WTC11 (cell line): ENCODE measurements at regions not wholly inside any gene's neighbourhood (a gene's known extent, or its start where the extent isn't known, plus 50 kb on each side); places are given as distances from the start of the nearest gene placed in this dataset.

Experiments
- ETV6 ChIP-seq: sonication (generic); formaldehyde crosslinking; IDR thresholded peaks from 2 replicates; pipeline ENCODE4 v1.8.1; 2022; ENCODE audit warnings: mild to moderate bottlenecking, missing genetic modification reagents
- KAT7 ChIP-seq: sonication (generic); formaldehyde crosslinking; IDR thresholded peaks from 2 replicates; pipeline ENCODE4 v1.8.1; 2023; ENCODE audit warnings: missing genetic modification reagents, mild to moderate bottlenecking, borderline replicate concordance
- MXD4 ChIP-seq: fragments of 250-450 bp; sonication (Bioruptor Pico); IDR thresholded peaks from 2 replicates; pipeline ENCODE4 v1.8.0; 2021; ENCODE audit warnings: mild to moderate bottlenecking, moderate library complexity, borderline replicate concordance
- MYBL2 ChIP-seq: sonication (generic); formaldehyde crosslinking; IDR thresholded peaks from 2 replicates; pipeline ENCODE4 v1.8.1; 2023; ENCODE audit warnings: mild to moderate bottlenecking, moderate library complexity, missing genetic modification reagents
- NFYB ChIP-seq: sonication (generic); formaldehyde crosslinking; conservative IDR thresholded peaks from 2 replicates; pipeline ENCODE4 v1.8.0; 2022; ENCODE audit warnings: low read depth, missing genetic modification reagents
- SMAD3 ChIP-seq: sonication (generic); formaldehyde crosslinking; IDR thresholded peaks from 2 replicates; pipeline ENCODE4 v1.8.0; 2022; ENCODE audit warnings: missing genetic modification reagents, mild to moderate bottlenecking, borderline replicate concordance
- SP1 ChIP-seq: sonication (generic); formaldehyde crosslinking; conservative IDR thresholded peaks from 2 replicates; pipeline ENCODE4 v1.8.1; 2022; ENCODE audit warnings: missing genetic modification reagents
- USF1 ChIP-seq: sonication (generic); formaldehyde crosslinking; IDR thresholded peaks from 2 replicates; pipeline ENCODE4 v1.8.0; 2022; ENCODE audit warnings: mild to moderate bottlenecking, missing genetic modification reagents
- ZNF232 ChIP-seq: sonication (generic); formaldehyde crosslinking; IDR thresholded peaks from 2 replicates; pipeline ENCODE4 v1.8.0; 2022; ENCODE audit warnings: mild to moderate bottlenecking, missing genetic modification reagents
- TF ChIP-seq, protein P1 (sequence below): fragments of 200-600 bp; IDR thresholded peaks from 2 replicates; pipeline ENCODE4 v1.8.0; 2022; ENCODE audit warnings: antibody characterized with exemption
- TF ChIP-seq, protein P2 (sequence below): sonication (generic); formaldehyde crosslinking; IDR thresholded peaks from 2 replicates; pipeline ENCODE4 v1.8.1; 2022; ENCODE audit warnings: low read depth, missing genetic modification reagents, borderline replicate concordance

DNA sequence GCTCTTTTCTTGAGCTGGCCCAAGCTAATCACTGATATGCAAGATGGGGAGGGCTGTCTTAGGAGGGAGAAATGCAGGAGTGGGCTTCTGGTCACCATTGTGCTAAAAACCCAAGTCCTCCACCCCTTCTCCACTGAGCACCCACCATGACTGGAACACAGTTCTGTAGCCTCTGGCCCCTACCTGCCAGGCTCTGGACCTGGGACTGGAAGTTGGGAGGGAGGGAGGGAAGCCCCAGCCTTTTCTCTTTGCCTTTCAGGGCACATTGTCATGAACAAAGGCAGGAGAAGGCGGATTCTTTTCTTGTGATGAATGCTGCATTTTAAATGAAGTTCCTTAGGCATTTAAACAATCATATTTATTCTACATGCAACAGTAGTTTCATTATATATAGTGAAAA, 559.1 kb upstream of the TRPC7 start:
- TF ChIP-seq, protein P1, sequence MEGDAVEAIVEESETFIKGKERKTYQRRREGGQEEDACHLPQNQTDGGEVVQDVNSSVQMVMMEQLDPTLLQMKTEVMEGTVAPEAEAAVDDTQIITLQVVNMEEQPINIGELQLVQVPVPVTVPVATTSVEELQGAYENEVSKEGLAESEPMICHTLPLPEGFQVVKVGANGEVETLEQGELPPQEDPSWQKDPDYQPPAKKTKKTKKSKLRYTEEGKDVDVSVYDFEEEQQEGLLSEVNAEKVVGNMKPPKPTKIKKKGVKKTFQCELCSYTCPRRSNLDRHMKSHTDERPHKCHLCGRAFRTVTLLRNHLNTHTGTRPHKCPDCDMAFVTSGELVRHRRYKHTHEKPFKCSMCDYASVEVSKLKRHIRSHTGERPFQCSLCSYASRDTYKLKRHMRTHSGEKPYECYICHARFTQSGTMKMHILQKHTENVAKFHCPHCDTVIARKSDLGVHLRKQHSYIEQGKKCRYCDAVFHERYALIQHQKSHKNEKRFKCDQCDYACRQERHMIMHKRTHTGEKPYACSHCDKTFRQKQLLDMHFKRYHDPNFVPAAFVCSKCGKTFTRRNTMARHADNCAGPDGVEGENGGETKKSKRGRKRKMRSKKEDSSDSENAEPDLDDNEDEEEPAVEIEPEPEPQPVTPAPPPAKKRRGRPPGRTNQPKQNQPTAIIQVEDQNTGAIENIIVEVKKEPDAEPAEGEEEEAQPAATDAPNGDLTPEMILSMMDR = no peak
- TF ChIP-seq USF1 (CRISPR knock-in tag) (no peak), NFYB (CRISPR knock-in tag) (no peak), MXD4 (CRISPR knock-in tag) (no peak), KAT7 (no peak), ZNF232 (CRISPR knock-in tag) (no peak), SP1 (CRISPR knock-in tag) (no peak), MYBL2 (CRISPR knock-in tag) (no peak), ETV6 (CRISPR knock-in tag) (no peak), SMAD3 (CRISPR knock-in tag) (no peak)
- TF ChIP-seq, protein P2, sequence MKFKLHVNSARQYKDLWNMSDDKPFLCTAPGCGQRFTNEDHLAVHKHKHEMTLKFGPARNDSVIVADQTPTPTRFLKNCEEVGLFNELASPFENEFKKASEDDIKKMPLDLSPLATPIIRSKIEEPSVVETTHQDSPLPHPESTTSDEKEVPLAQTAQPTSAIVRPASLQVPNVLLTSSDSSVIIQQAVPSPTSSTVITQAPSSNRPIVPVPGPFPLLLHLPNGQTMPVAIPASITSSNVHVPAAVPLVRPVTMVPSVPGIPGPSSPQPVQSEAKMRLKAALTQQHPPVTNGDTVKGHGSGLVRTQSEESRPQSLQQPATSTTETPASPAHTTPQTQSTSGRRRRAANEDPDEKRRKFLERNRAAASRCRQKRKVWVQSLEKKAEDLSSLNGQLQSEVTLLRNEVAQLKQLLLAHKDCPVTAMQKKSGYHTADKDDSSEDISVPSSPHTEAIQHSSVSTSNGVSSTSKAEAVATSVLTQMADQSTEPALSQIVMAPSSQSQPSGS (CRISPR knock-in tag) = no peak
